RPMI7951 (cell line): ENCODE measurements at regions not wholly inside any gene's neighbourhood (a gene's known extent, or its start where the extent isn't known, plus 50 kb on each side); places are given as distances from the start of the nearest gene placed in this dataset.
"Not testable (repeated sequence)": the region's sequence is repeated elsewhere in the genome, so short reads cannot be mapped to it uniquely, and the experiment has no call there.

ENCODE experiments used
- DNase-seq: peaks from one replicate; pipeline ENCODE4 v3.0.0-alpha.2; 2012; ENCODE audit warnings: low read depth

DNA sequence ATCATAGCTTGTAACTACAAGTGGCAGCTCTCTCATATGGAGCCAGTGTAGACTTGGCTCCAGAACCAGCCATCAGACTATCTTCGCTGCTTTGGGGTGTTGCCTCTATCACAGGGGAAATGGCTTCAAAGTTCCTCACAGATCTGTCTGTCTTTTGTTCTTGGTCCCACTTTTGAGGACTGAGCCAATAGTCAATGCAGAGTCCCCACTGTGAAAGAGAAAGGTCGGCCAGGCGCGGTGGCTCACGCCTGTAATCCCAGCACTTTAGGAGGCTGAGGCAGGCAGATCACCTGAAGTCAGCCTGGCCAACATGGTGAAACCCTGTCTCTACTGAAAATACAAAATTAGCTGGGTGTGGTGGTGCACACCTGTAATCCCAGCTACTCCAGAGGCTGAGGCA lies 86.9 kb upstream of the FZD7 start:
- not testable (repeated sequence) for DNase-seq

DNA sequence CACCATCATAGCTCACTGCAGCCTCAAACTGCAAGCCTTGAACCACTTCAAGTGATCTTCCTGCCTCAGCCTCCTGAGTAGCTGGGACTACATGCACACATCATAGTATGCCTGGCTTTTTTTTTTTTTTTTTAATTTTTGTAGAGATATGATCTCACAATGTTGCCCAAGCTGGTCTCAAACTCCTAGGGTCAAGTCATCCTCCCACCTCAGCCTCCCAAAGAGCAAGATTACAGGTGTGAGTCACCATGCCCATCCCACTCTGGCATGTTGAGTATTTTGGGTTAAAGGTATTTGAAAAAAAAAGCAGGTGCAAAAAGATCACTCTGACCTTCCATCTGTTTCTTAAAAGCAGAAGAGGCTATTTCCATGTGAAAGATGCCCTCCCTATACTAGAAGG lies 86.4 kb upstream of the FZD7 start:
- DNase-seq: no peak

DNA sequence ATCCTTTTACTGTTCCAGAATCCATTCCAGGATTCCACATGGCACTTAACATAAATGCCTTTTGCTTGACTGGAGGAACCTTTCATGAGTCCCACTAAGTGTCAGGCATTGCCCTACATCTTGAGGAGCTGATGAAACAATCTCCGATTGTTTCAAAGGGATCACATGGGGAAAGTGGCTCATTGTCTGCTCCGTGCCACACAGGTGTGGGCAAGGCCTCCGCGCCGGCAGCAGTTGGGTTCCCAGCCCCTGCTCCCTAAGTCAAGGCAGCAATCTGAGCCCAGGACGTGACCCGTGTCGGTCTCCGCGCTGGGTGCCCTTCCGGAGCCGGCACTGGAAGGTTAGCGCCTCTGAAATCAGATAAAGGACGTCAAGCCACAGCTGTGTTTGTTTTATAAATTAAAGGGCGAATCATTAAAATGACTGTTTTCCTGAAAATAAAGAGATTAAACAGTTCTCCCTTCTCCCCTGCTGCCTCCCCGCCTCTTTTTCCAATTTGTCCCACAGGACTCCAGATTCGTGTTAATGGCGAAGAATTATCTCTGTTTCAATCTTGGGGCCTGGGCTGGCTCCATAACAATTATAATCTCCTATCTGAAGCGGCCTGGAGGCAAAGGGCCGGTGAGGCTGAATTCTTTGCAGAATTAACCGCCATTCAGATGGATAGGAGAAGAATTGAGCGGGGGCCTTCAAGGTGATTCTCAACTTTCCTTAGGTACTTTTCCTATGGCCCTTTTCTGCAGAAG lies 84.3 kb upstream of the FZD7 start:
- no peak for DNase-seq

DNA sequence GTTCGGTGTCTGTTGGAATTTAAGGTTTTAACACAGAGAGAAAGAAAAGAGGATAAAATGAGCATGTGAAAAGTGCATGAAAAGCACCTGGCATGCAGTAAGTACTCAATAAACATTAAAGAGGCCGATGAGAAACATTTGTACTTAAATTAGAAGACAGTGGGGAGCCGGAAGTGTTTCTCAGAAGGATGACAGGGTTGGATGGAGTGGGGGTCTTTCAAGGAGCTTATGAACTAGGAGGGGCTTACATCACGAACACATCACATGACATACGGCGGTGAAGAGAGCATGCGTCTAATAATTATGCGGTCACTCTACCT lies 83.8 kb upstream of the FZD7 start:
- no peak for DNase-seq

DNA sequence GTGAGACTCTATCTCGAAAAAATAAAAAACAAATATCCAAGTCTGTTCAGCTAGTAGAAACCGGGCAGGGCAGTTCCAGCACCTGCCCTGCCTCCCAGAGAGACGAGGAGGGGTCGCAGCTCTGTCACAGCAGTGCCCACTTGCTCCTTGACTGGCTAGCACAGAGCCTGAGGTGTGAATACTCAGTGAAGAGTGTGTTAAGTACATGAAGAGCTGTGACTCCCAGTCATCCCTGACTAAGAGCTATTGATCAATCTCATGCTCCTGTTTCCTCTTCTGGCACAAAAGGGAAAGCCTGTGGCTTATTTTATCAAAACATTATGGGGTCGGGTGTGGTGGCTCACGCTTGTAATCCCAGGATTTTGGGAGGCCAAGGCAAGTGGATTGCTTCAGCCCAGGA lies 83.0 kb upstream of the FZD7 start:
- DNase-seq: no peak

DNA sequence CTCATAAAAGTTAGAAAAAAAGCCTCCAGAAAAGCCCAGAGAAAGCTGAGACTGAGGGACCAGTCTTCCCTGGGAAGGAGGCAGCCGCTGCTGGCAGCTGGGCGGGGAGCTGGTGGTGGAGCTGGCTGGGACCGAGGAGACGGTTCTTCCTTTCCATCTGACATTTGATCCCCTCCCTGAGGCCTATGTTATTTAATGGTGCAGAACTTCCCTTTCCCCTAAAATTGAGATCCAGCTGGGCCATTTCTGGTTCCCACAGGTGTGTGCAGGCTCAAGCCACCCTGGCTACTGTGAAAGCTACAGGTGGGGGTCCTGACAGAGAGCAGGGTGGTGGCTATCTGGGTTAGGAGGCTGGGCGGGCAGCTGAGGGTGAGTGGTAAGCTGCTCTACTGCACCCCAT lies 81.5 kb upstream of the FZD7 start:
- no peak for DNase-seq

DNA sequence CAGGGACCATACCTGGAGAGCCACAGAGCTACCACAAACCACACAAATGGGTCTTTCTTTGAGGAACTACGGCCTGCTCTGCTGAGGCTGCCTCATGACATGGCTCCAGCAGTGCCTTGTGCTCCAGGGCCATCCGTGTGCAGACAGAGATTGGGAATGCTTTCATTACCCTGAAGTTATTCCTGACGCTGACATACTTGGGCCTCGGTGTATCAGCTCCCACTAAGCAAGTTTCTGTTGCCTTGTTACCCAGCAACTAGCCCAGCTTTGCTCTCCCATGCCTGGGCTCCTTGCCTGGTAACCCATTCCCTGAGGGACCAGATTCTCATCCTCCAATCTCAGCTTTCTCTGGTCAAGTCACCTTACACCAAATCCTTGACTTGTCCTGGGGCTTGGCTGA lies 80.3 kb upstream of the FZD7 start:
- DNase-seq: peak; percentile 35

DNA sequence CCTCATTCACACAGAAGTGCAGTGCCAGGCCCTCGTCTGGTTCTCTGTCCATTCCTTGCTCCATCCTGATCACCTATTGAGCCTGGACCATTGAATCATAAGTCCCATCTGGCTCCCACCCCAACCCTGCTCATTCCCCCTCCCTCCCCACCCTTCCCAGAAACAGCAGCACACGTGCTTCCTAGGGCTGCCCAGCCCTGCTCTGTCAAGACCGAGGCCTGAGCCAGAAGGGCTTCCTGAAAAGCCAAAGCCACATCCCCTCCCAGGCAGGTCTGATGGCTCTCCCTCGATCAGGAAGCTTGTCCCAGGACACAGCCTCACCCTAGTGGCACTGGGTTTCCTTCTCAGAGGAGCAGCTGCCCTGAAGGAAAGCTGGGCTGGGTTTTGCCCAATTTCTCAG lies 79.8 kb upstream of the FZD7 start:
- no peak for DNase-seq

DNA sequence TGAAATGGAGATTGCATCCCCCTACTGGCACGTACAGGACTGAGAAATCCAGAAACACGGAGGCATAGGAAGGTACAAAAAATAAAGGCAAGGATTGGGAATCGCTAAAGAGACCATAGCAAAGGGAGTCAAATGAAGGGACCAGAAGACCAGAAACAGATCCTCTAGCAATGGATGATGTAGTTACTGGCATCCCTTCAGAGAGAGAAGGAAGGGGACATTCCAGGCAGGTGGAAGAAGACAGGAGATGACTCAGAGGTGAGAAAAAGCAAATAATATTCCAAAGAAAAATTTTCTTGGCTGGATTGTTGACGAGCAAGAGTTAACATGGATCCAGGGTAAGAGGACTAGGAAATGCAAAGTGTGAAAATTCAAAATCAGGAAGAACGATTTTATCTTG lies 78.4 kb upstream of the FZD7 start:
- DNase-seq: no peak

DNA sequence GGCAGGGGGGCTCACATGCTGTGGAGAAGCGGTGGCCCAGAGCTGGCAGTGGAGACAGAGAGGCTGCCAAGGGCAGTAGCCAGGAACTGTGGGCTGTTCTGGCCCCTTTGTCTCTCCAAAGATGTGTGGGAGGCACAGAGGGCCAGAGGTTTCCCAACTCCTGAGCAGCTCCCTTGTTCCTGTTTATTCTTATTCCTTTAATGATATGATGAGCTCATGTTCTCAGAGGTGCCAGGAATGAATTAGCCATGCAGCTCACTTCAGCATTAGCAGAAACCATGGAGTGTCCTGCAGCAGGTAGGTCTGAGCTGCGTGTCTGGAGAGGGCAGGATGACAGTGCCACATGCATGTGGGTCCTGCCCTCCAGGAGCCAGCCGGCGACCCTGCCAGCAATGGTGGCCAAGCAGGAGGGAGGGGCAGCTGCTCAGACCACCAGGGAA lies 77.9 kb upstream of the FZD7 start:
- peak; percentile 29 for DNase-seq

DNA sequence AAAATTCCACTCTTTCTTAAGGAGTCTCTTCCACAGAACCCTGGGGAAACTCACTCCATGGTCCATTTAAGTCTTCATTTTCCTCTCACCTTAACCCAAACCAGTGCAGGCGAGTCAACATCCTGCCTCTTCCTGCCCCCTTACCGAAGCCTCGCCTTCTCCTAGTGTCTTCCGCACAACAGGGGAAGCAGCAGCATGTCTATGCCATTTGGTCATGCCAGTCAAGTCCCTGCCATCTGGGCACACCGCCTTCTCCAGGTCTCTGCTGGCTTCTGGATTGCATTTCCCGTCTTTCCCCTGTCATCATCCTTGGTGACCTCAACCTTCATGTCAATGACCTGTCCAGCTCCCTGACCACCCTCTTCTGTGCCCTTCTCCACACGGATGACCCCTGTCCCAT lies 77.3 kb upstream of the FZD7 start:
- DNase-seq: no peak

DNA sequence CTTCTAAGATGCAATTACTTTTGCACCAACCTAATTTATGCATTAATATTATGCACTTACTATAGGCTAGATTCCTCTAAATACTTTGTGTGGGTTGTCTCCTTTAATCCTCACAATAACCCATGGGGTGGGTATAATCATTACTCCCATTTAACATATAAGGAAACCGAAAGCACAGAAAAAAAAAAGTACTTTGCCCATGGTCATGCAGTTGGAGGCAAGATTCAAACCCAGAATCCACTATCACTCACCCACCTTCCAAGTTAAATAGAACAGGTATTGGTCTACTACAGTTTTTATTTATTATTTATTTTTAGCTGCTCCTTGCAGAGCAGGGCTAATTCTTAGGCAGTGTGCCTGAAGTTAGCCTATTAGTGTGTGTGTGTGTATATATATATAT lies 76.6 kb upstream of the FZD7 start:
- DNase-seq: no peak

DNA sequence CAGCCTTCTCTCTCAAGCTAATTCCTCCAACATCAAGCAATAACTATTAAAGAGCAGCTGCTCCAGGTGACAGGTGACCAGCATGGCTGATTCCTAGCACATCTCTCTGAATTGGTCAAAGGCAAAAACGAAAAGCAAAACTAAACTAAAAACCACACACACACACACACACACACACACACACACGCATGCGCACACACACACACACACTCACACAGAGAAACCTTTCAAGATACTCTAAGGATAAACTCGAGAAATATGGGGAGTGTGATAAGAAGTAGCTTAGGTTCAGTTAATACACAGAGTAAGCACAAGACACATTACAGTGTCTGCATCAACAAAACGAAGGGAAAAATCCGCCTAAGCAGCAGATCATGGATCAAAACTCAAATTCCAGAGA lies 74.5 kb upstream of the FZD7 start:
- no peak for DNase-seq

DNA sequence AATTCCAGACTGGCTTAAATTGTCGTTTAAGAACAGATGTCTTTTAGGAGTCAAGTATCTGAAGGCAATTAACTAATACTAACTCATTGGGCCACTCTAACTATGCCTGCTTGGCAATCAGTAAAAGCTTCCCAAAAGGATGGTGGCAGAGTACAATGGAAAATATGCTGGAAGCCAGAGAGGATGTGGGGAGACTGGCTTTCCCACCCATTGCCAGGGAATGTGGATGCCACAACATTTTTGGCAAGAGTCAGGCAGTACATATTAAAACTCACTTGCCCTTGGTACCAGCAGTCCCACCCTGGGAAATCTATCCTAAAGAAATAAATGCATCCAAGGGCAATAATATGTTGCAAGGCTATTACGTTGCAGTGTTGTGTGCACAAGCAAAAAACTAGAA lies 74.0 kb upstream of the FZD7 start:
- peak; percentile 61 for DNase-seq

DNA sequence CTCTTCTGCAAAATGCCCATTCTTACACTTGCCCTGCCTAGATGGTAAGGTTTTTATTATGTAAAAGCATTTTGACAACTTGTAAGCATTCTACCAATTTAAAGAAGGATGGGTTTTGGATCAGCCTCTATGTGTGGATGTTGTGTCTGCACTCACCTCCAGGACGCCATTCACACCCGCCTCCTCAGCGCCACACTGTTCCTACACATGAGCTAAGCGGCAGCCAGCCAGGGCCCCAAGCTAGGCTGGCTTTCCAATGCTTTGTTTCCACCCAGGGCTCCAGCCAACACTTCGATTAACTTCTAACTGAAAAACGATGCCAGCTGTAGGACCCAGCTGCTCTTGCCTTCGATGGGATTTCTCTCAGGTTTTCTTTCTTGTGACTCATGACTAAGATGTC lies 73.3 kb upstream of the FZD7 start:
- no peak for DNase-seq

DNA sequence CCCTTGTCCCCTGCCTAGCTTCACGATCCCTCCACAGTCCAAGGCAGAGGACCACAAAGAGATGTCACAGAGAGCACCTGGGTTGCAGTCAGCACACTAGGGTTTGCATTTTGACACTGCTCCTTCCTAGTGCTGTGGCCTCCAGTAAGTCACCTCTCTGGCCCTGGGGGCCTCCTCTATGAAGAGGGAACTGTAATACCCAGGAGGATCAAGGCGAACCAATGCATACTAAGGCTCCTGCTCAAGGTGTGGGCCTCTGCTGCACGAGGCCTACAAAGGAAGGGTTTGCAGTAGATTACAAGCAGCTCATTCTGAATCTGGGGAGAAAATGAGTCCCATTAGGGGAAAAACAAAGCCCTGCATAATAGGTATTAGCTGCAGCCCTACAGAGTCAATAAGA lies 72.3 kb upstream of the FZD7 start:
- DNase-seq: no peak

DNA sequence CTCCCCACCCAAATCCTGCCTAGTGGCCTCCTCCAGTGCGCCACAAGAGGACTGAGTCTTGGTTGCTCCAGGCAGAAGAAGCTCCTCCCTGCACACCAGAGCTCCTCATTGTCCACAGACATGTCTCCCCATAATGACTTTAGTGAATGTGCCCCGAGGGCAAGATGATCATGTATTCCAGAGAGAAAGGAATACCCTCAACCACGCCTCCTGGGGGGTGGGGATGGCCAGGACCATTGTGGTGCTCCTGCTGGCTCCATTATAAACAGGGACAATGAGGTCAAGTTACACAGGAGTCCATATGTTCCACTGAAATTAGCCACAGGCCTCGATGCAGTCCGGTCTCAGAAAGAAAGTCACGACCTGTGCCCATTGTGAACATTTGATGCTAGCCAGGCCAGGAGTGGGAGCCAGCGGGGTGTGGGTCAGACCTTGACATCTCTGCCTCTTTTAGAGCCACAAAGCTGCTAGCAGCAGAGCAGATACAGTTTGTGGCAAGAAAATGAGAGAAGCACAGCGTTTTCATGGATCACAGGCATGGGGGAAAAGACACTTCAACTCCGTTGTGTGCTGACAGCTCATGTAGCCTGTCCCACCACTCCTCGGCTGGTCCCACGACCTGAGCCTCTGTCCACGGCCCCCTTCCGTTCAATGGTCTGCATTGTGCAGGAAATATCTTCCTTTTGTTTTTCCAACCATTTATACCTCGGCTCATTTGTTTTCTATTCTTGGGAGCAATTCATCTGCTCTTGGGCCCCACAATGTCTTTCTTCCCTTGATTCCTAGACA lies 70.7 kb upstream of the FZD7 start:
- DNase-seq: peak; percentile 37

DNA sequence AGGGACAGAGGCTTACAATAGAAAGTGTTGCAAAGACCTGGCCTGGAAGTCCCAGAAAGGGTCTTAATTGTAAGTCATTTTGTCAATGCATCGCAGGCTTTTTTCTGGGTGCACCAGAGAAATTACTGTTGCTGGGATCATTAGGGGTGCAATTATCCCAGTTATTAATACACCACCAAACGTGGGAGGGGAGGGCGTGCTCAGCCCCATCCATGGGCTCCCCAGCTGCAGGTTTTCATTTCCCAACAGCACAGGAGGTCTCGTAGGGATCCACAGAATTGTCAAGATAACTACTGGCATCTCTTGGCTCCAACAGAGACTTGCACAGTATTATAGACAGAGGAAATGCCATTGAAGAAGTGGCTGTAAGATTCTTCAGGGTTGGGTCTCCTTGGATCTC lies 69.6 kb upstream of the FZD7 start:
- no peak for DNase-seq

DNA sequence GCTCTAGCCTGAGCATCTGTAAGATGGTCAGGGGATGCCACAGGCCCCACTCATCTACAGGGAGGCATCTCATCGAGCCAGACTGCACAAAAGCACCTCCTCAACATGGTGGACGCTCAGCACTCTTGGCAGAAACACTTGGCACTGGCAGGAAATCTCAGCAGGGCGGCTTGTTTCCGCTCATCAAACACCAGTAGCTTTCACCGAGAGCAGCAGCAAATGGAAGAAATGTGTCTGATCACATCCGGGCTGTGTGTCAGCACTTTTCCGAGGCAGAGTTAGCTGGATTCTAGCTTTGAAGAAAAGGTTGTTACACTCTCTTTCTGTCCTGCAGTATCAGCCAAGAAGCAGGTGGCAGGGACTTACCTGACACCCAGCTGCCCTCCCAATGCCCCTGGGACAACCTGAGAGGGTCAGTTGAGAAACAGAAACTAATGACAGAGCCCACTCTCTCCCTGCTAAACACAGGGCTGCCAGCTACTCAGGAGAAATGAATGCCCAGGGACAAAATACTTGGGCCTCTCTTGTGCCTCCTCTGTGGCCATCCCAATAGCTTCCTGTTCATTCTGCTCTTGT lies 68.9 kb upstream of the FZD7 start:
- DNase-seq: no peak

DNA sequence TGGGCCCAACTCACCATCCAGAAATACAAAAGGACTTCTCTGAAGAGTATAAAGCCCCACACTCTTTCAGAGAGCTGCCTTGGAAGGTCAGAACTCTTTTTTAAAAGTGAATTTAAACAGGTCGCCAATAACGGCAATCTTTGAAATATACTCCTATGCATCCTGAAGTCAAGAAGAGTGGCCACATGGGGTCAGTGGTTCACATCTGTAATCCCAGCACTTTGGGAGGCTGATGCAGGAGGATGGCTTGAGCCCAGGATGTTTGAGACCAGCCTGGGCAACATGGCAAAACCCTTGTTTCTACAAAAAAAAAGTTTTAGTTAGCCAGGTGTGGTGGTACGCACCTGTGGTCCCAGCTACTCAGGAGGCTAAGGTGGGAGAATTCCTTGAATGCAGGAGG lies 68.1 kb upstream of the FZD7 start:
- peak; percentile 23 for DNase-seq

DNA sequence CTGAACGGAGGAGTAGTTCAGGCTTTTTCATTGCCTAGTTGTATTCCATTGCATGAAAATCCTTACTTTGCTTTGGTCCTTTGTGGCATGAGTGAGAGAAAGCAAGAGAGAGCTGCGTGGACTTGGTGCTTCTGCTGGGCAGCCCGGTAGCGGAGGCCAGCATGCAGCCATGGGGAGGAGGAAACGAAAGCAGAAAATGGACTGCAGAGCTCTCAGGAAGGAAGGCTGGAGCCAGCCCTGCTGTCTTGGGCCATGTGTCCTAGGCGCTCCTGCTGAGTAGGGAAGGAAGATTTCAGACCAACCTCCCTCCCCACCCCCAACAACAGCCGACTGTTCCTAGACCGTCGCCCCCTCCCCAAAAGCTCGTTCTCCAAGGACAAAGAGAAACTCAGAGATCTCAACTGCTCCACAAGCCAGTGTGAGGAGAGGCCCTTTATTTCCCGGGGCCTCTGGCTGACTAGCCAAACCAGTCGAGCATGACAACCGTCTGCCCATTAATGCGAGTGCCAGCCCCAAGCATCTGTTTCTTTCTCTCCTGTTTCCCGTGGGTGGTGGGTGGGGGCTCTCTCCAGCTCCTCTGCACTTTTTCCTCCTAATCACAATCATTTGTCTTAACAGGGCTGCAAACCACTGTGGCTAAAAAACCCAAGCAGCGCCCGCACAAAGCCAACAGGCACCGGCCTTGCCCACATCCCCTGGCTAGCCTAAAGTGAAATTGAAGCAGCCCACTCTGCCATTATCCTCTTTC lies 66.8 kb upstream of the FZD7 start:
- no peak for DNase-seq

DNA sequence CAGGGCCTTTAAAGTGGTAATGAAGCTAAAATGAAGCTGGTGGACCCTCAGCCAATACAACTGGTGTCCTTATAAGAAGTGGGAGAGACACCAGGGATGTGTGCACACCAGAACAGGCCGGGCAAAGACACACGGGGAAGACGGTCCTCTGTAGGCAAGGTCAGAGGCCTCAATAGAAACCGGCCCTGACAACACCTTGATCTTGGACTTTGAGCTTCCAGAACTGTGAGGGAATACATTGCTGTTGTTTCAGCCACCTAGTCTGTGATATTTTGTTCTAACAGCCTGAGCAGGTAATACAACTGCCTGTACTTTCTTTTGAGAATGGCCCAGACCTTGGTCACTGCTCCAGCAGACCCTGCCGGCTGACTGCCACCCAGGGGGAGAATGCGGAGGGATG lies 65.6 kb upstream of the FZD7 start:
- no peak for DNase-seq

DNA sequence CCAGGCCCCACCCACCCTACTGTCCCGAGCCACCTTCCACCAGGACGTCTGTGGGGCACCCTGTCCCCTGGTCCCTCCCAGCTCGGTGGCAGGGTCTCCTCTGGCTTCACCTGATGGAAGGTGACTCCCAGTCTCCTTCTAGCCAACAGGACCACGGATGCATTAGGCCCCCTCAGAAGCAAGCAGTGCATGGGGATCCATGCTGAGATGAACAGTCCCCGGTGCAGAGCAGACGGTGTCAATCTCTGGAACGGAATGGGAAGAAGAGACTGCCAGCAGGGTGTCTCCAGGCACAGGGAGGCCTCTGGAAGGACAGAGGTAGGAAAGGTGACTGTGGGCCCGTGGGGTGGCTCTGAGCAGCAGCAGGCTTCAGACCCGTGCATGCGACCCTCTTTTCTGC lies 65.2 kb upstream of the FZD7 start:
- no peak for DNase-seq
